NOMO-1 (cell line): ENCODE measurements at regions not wholly inside any gene's neighbourhood (a gene's known extent, or its start where the extent isn't known, plus 50 kb on each side); places are given as distances from the start of the nearest gene placed in this dataset.
"Not testable (repeated sequence)": the region's sequence is repeated elsewhere in the genome, so short reads cannot be mapped to it uniquely, and the experiment has no call there.

Experiments
- DNase-seq, 2 experiments: peaks; one replicate each; lab custom pipeline; 2025; ENCODE audit not compliant: unreplicated experiment in 2 of 2; lab: John Stamatoyannopoulos, UW

DNA sequence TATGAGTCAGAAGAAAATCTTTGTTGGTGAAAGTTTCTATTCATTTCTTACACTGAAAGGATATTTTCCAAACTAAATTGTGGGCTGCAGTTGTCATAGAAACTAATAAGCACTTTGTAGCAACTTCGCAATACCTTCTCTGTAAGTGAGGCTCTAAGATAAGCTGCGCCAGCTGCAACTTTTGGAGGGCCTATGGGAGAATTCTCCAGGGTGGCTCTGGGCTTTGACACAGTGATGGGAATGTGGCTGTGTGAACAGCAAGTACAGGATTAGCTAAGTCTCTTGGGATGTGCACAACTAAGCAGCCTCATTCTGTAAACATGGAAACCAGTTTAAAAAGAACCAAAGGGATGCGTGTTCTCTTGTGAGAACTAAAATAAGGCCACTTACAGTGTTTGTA is 124.6 kb upstream of the SGO1 start:
- DNase-seq, result no peak

DNA sequence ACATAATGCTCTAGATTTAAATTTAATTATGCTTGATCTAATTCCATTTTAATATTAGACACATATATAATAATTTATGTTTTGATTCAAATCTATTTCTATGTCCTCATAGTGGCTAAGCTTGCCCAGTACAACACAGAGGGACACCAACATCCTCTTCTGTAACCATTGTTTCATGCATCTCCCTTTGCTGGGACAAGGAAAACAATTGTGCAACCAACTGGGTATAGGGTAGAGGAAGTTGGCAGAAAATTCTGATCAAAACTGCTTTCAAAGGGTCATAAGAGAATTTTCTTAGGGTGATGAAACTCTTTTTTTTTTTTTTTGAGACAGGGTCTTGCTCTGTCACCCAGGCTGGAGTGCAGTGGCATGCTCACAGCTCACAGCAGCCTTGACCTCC is 121.4 kb upstream of the SGO1 start:
- peak; percentile 6 to 24 for DNase-seq

DNA sequence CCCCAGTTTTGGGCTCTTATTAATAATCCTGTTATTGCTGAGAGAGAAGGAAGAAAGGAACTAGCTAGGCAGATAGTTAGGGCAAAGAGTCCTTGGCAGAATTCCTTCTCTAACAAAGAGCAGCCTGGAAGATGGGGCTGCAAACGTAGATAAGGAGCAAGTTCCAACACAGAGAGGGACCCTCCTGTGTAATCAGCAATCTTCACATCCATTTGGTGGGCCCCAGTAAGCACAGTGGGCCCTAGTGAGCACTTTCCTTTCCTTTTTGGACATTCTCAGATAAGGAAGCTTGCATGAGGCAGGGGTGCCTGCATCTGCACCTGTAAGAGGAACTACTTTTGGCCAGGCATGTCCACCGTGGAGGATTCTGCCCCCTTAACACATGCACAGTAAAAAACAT is 119.6 kb upstream of the SGO1 start:
- DNase-seq, result no peak

DNA sequence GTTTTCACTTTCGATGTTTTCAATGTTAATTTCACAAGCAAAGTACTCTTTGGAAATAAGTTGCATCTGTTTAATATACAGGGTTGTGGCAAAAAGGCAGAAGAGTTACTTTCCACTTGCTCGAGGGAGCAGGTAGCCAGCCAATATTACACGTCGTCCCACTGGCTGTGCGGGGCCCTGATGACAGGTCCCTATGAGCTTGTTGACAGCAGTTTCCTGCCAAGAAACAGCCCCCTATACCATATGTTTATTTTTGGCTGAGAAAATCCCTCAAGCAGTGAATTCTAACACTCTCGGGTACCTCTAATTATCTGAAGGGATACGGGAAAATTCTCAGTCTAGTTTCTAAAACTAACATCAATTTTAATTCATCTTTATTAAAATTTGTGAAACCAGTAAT is 116.8 kb upstream of the SGO1 start:
- no peak for DNase-seq

DNA sequence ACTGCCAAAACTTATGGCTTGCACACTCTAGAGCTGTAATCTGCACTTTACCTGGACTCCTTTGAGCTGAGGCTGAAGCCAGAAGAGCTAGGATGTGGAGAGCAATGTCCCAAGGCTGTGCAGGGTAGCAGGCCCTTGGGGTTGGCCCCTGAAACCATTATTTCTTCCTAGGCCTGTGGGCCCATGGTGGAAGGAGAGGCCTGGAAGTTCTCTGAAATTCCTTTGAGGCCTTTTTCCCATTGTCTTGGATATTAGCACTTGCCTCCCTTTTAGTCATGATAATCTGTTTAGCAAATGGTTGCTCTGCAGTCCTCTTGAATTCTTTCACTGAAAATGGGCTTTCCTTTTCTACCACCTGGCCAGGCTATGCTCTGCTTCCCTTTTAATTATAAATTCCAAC is 102.0 kb upstream of the SGO1 start:
- no peak for DNase-seq

DNA sequence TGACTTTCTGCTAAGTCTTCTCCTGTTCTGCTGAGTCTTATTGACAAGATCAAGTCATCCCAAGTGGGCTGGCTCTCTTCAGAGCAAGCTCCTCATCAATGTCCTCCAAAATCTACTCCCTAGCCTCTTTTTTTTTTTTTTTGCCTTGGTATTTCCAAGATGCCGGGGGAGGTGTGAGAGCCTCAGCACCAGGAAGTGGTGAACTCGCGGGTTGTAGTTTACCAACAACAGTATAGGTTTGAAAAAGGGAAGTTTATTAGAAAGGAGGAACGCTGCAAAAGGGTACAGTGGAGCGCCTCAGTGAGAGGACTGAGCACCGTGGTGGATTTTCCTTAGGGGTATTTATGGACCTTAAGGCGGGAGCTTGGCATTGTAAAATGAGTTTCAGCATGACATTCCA is 94.3 kb upstream of the SGO1 start:
- peak in 1 of 2 experiments; percentile 39 for DNase-seq

DNA sequence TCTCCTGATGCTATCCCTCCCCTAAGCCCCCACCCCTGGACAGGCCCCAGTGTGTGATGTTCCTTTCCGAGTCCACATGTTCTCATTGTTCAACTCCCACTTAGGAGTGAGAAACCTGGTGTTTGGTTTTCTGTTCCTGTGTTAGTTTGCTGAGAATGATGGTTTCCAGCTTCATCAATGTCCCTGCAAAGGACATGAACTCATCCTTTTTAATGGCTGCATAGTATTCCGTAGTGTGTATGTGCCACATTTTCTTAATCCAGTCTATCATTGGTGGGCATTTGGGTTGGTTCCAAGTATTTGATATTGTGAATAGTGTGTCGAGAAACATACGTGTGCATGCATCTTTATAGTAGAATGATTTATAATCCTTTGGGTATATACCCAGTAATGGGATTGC is 80.0 kb upstream of the SGO1 start:
- DNase-seq, result not testable (repeated sequence)

DNA sequence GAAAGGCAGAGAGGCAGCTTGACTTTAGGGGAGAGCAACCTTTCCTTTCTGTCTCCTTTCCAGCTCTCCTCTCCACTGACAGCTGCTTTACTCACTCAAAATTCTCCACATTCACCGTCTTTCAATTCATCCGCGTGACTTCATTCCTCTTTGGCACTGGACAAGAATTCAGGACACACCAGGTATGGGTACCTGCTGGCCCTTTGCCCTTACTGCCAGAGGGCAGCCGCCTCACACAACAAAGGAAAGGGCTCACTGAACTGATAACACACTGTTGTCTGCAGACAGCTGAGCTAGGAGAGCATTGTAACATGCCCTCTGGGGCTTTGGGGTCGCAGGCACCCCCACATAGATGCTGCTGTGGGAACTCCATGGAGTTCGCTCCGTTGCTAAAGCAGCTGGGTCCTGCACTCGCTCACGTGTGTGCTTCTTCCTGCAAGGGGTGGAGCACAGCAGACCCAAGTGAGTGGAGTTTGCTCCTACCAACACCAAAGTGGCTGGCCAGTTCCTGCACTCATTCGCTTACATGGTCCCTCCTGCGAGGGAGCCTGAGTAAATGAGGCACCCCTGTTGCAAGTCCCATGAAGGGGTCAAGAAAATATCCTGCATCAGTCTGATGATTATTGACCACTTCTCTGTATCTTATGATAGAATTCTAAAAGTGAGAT is 79.0 kb upstream of the SGO1 start:
- DNase-seq, result no peak

DNA sequence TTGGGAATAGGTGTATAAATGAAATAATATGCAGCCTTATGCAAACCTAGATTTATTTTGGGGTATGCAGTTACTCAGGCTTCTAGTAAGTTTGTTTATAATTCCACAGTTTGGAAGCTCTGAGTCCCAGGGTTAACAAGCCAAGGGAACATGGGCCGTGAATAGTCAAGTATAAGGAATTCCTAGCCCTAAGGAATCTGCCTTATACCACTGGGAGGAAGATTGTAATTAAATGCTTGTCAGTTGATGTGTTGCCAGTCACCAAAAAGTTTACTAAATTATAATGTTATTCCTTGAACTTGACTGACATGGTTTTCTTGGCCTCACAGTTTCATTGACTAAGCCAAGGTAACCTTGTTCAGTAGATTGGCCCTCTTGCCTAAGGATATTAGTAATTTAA is 72.4 kb upstream of the SGO1 start:
- DNase-seq, result no peak

DNA sequence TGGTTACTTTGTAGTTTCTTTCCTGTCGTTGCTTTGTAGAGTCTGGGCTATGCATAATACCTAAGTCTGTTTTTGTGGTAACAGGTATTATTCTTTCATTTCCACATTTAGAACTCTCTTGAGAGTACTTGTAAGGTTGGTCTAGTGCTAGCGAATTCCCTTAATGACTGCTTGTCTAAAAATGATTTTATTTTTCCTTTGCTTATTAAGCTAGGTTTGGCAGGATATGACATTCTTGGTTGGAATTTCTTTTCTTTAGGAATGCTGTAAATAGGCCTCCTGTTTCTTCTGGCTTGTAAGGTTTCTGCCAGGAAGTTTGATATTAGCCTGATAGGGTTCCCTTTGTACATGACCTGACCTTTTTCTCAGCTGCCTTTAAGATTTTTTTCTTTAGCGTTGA is 70.1 kb upstream of the SGO1 start:
- no peak for DNase-seq

DNA sequence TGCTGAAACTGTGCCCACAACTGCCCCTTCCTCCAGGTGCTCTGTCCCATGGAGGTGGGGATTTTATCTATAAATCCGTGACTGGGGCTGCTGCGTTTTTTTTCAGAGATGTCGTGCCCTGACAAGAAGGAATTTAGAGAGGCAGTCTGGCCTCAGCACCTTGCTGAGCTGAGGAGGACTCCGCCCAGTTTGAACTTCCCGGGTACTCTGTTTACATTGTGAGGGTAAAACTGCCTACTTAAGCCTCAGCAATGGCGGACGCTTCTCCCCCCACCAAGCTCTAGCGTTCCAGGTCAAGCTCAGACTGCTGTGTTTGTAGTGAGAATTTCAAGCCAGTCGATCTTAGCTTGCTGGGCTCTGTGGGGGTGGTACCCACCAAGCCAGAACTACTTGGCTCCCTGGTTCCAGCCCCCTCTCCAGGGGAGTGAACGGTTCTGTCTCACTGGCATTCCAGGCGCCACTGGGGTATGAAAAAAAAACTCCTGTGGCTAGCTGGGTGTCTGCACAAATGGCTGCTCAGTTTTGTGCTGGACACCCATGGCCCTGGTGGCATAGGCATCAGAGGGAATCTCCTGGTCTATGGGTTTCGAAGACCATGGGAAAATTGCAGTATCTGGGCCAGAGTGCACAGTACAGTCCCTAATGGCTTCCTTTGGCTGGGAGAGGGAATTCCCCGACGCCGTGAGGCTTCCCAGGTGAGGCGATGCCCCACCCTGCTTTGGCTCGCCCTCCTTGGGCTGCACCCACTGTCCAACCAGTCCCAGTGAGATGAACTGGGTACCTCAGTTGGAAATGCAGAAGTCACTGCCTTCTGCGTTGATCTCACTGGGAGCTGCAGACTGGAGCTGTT is 68.5 kb upstream of the SGO1 start:
- no peak for DNase-seq

DNA sequence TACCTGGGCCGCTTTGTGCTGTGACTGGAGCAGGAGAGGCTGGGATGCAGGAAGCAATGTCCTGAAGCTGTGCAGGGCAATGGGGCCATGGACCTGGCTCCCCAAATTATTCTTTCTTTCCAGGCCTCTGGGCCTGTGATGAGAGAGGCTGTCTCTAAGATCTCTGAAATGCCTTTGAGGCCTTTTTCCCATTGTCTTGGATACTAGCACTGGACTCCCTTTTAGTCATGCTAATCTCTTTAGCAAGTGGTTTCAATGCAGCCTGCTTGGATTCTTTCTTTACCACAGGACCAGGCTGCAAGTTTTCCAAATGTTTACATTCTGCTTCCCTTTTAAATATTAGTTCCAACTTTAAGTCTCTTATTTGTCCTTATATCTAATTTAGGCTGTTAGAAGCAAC is 64.8 kb upstream of the SGO1 start:
- DNase-seq, result no peak

DNA sequence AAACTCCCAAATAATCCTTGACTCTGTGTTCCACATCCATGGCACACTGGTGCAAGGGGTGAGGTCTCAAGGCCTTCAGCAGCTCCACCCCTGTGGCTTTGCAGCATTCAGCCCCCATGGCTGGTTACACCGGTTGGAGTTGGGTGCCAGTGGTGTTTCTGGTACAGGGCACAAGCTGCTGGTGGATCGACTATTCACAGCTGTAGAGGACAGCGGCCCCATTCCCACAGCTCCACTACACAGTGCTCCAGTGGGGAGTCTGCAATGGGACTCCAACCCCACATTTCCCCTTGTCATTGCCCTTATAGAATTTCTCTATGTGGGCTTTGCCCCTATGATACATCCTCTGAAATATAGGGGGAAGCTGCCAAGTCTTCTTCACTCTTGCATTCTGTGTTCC is 64.3 kb upstream of the SGO1 start:
- no peak for DNase-seq

DNA sequence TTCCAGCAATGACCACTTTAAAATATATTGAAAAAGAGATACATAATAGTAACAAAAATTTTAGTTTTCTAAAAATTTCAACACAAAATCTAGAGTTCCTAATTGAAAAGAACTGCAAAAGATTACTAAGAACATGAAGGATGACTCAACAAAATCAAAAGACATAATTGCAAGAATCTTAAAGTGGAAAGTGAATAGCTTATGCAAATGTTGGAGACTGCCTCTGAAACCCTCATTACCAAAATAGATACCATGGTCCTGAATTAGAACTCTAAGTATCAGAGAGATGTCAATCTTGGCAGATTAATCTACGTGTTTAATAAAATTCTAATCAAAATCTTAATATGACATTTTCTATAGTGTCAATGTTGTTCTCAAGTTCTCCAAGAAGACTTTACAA is 60.7 kb upstream of the SGO1 start:
- DNase-seq, result no peak

DNA sequence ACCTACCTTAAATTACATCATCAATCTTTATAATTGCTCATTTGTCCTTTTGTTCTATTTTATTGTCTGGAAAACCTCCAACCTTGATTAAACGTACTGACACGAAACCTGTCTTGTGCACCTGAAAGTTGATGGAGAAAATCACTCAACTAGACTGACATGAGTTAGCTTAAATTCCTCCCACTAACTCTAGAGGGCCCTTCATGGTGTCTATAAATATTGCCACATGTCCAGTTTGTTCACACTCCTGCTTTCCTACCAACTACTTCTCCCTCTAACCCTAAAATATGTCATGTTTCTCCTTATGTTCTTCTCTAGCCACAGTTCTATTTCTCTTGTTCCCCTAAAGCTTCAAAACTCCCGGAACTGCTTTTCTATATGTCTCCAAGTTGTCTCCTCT is 59.8 kb upstream of the SGO1 start:
- no peak for DNase-seq

DNA sequence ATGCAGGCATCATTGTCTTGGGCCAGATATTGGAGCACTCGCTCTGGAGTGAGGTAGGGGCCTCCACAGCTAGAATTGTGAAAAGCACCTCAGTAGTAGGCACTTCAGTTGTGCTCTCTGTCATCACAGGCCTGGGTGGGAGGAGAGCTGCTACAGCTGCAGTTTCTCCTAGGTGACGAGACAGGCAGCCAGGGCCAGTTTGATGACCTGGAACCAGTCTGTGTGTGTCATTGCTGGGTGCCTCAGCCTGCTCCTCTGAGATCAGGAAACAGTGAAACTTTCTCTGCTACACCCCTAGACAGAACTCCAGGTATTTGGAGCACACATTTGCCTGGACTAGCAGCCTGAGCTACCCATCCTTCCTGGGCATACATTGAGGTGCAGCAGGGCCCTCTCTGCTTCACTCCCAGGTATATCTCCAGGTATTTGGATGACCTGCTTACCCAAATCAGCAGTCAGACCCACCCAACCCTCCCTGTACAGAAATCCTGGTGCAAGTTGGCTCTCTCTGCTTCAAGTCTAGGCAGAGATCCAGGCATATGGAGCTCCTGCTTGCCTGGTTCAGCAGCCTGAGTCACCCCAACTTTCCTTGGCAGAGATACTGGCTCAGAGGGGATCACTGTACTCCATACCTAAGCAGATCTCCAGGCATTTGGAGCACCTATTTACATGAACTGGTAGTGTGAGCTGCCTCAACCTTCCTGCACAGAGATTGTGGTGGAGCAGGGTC is 54.3 kb upstream of the SGO1 start:
- DNase-seq, result no peak

DNA sequence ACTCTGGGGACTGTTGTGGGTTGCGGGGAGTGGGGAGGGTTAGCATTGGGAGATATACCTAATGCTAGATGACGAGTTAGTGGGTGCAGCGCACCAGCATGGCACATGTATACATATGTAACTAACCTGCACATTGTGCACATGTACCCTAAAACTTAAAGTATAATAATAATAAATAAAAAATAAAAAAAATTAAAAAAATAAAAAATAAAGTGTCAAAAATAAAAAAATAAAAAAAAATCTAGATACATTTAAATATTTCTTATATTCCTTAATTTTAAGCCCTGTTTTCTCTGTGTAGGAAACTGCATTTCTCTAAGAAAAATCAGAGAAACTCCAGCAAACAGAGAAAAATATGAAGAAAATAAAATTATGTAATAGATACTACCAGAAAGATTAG is 52.2 kb upstream of the SGO1 start:
- DNase-seq, result not testable (repeated sequence)

DNA sequence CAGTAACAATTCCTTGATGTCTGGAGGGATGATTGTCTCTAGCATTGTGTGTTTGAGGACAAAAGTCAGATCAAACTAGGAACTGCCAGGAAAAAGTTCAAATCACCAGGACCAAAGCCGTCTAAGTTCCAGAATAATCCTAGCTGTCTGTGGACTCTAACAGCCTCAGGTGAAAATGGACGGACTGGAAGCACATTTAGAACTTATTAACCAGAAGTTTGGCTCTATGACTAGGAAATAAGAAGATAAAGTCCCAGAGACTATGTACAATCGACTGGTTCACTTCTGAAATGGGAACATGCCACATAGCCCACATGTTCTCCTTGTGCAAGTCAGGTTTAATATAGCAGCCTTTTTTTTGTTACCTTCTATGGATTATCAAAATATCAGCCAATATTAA is 50.6 kb upstream of the SGO1 start:
- no peak for DNase-seq
